ENCODE measurements at regions not wholly inside any gene's neighbourhood (a gene's known extent, or its start where the extent isn't known, plus 50 kb on each side); places are given as distances from the start of the nearest gene placed in this dataset.

DNA sequence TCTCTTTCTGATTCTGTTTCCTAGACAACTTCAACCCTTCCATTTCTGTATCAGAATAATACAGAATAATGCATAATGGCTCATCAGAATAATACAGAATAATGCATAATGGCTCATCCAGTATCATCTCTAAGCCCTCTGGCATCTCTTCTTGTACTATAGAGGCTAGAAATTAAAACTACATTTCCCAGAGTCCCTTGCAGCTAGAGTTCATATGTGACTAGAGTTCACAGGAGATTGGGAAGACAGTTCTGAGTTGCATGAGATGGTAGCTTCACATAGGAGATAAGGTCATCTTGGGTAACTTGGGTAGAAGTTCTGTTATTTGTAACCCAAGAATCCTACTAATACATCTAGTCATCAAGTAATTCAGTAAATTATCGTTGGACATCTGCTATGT is 122.9 kb upstream of the NRBF2 start:
- no peak overlapping the region for H2BK15ac ChIP-seq (ENCODE audit: low read depth, low read length)
- H3K4me2 ChIP-seq (ENCODE audit: low read depth, low read length) = no peak overlapping the region
- TF ChIP-seq, protein P1, sequence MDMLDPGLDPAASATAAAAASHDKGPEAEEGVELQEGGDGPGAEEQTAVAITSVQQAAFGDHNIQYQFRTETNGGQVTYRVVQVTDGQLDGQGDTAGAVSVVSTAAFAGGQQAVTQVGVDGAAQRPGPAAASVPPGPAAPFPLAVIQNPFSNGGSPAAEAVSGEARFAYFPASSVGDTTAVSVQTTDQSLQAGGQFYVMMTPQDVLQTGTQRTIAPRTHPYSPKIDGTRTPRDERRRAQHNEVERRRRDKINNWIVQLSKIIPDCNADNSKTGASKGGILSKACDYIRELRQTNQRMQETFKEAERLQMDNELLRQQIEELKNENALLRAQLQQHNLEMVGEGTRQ (IDR thresholded peaks at IDR 0.05; ENCODE audit: low read depth, low read length) = no peak
- no peak for TF ChIP-seq CEBPB (IDR thresholded peaks at IDR 0.05; ENCODE audit: low read depth, low read length)
- H3K18ac ChIP-seq (ENCODE audit: low read depth, low read length) = no peak overlapping the region
- BruUV-seq (replicated peaks) = no TSS peak
- ATAC-seq (ENCODE audit: low read depth) (no peak), DNase-seq (no peak)
- no peaks in the 10 kb centered on the region for H3K9me3 ChIP-seq (ENCODE audit: control insufficient read depth, insufficient read depth, low read length)
- no peaks in the 10 kb centered on the region for H4K20me1 ChIP-seq (ENCODE audit: insufficient read depth, low read length)
- no peak overlapping the region for H2BK20ac ChIP-seq (ENCODE audit: low read depth, low read length)
- H4K91ac ChIP-seq (ENCODE audit: insufficient read depth, low read depth, low read length) = no peak overlapping the region
- H3K79me1 ChIP-seq (ENCODE audit: low read depth in 1 of 2, low read length in 2 of 2) = no peaks in the 10 kb centered on the region
- no peak overlapping the region for H2BK5ac ChIP-seq (ENCODE audit: low read depth, low read length, poor library complexity, severe bottlenecking)
- in situ Hi-C loops (cut with MboI; ENCODE audit: low sequenced_read_pairs) = no loop called here
- H3K14ac ChIP-seq (replicated peaks; ENCODE audit: low read depth, low read length) = no peak overlapping the region
- no peak overlapping the region for H3K9ac ChIP-seq (ENCODE audit: low read depth, low read length)
- ChIA-PET CTCF (no interaction called here), POLR2A (ENCODE audit: unreplicated experiment) (no interaction called here)
- no peak overlapping the region for H2BK120ac ChIP-seq (ENCODE audit: low read depth, low read length)
- no peaks in the 10 kb centered on the region for H3K4me1 ChIP-seq (ENCODE audit: control insufficient read depth, insufficient read depth, low read length)
- H4K5ac ChIP-seq (ENCODE audit: low read depth, low read length) = no peak overlapping the region
- intact Hi-C loops (cut with micrococcal nuclease) = no loop called here
- no peak overlapping the region for H3K56ac ChIP-seq (ENCODE audit: extremely low read depth, insufficient read depth, low read length)
- H2AFZ ChIP-seq (replicated peaks; ENCODE audit: low read length, poor library complexity) = no peak overlapping the region
- dilution Hi-C loops (cut with HindIII; ENCODE audit: low sequenced_read_pairs, unreplicated experiment) = no loop called here
- no peak overlapping the region for H3K27ac ChIP-seq (ENCODE audit: insufficient read depth, low read length)
- H3K9me1 ChIP-seq (ENCODE audit: insufficient read depth, low read length) = no peaks in the 10 kb centered on the region
- peaks cover 3% of the 10 kb centered on the region; the same call in 1 of the 2 replicates for H3K27me3 ChIP-seq (ENCODE audit: control insufficient read depth, insufficient read depth, low read length)
- WGBS, 2 experiments (ENCODE audit: extremely low coverage in 2 of 2, insufficient read length in 1 of 2) = no CpG with 5 or more reads among the region's 1 CpG
- H2AK5ac ChIP-seq (ENCODE audit: low read depth, low read length) = no peak overlapping the region
- H4K8ac ChIP-seq (ENCODE audit: low read depth in 2 of 2, low read length in 2 of 2) = no peak overlapping the region
- no peak overlapping the region for H3K4ac ChIP-seq (ENCODE audit: low read depth, low read length)
- no peaks in the 10 kb centered on the region for H3K36me3 ChIP-seq (ENCODE audit: control insufficient read depth, insufficient read depth, low read length)
- H3K23ac ChIP-seq (ENCODE audit: low read depth, low read length) = no peak overlapping the region
- H3K4me3 ChIP-seq (ENCODE audit: insufficient read depth, low read depth, low read length) = no peak overlapping the region
- no peak overlapping the region for H2AK9ac ChIP-seq (replicated peaks; ENCODE audit: low read depth, low read length, poor library complexity)

All from IMR-90 (cell line).